PC-3 (cell line): ENCODE measurements at regions not wholly inside any gene's neighbourhood (a gene's known extent, or its start where the extent isn't known, plus 50 kb on each side); places are given as distances from the start of the nearest gene placed in this dataset.

Experiments
- CTCF ChIP-seq: fragments of 300-600 bp; sonication (generic); conservative IDR thresholded peaks from 2 replicates; pipeline ENCODE4 v1.5.1; 2017; ENCODE audit warnings: antibody characterized with exemption, low read depth, mild to moderate bottlenecking, low read length
- EZH2 ChIP-seq: fragments of 300-600 bp; sonication (generic); IDR thresholded peaks from one replicate; pipeline ENCODE4 v1.6.1; 2017; ENCODE audit warnings: antibody characterized with exemption, mild to moderate bottlenecking, low read length; ENCODE audit not compliant: unreplicated experiment

GRCh38 chr11:37598381-37598780 lies 1000.3 kb upstream of the RAG2 start:
- no peak for TF ChIP-seq CTCF
- TF ChIP-seq EZH2 = no peak
